ENCODE measurements at regions not wholly inside any gene's neighbourhood (a gene's known extent, or its start where the extent isn't known, plus 50 kb on each side); places are given as distances from the start of the nearest gene placed in this dataset.

GRCh38 chr2:74041726-74042125 lies 57.0 kb downstream of the TET3 start:
- no peak for DNase-seq (ENCODE audit: low spot score in 2 of 2)
- H3K27ac ChIP-seq = no peak overlapping the region
- H3K27me3 ChIP-seq = no peaks in the 10 kb centered on the region
- peaks cover 0 to 25% (median 5%) of the 10 kb centered on the region in 4 donors for H3K4me1 ChIP-seq
- H3K9me3 ChIP-seq = no peaks in the 10 kb centered on the region
- H3K4me3 ChIP-seq = no peak overlapping the region
- TF ChIP-seq POLR2A (IDR thresholded peaks at IDR 0.05) = no peak
- TF ChIP-seq CTCF (IDR thresholded peaks at IDR 0.05) = no peak
- TF ChIP-seq EP300 (IDR thresholded peaks at IDR 0.05) = no peak
- 97 to 100% methylated on average over 1 of the region's 1 CpG for WGBS, 2 donors
- peaks cover 0 to 9% (median 0%) of the 10 kb centered on the region in 3 donors for H3K36me3 ChIP-seq

- H3K4me3 ChIP-seq = no peak overlapping the region
- H3K4me1 ChIP-seq = peaks cover 0 to 16% (median 2%) of the 10 kb centered on the region in 4 donors
- no peak overlapping the region for H3K27ac ChIP-seq
- H3K9me3 ChIP-seq = no peaks in the 10 kb centered on the region
- WGBS, 2 donors = 87 to 98% methylated on average over 3 of the region's 3 CpGs
- no peak for DNase-seq (ENCODE audit: low spot score in 2 of 2)
- peaks cover 0 to 17% (median 4%) of the 10 kb centered on the region in 3 donors for H3K36me3 ChIP-seq
- TF ChIP-seq CTCF (IDR thresholded peaks at IDR 0.05) = no peak
- no peak for TF ChIP-seq EP300 (IDR thresholded peaks at IDR 0.05)
- TF ChIP-seq POLR2A (IDR thresholded peaks at IDR 0.05) = no peak
- no peaks in the 10 kb centered on the region for H3K27me3 ChIP-seq
Measured at GRCh38 chr2:74042606-74043005, 57.9 kb downstream of the TET3 start.

- WGBS, 2 donors = 82 to 94% methylated on average over 6 of the region's 6 CpGs
- no peak for TF ChIP-seq POLR2A (IDR thresholded peaks at IDR 0.05)
- no peak for TF ChIP-seq EP300 (IDR thresholded peaks at IDR 0.05)
- no peak for TF ChIP-seq CTCF (IDR thresholded peaks at IDR 0.05)
Measured at GRCh38 chr2:74043345-74044329, 58.9 kb downstream of the TET3 start.

GRCh38 chr2:74044999-74045398 lies 60.3 kb downstream of the TET3 start:
- TF ChIP-seq CTCF (IDR thresholded peaks at IDR 0.05) (no peak), EP300 (IDR thresholded peaks at IDR 0.05) (no peak), POLR2A (IDR thresholded peaks at IDR 0.05) (no peak)
- no peak overlapping the region for H3K27ac ChIP-seq
- H3K36me3 ChIP-seq = peaks cover 0 to 37% (median 5%) of the 10 kb centered on the region in 3 donors
- DNase-seq (ENCODE audit: low spot score in 2 of 2) = no peak
- 94% methylated on average over 3 of the region's 3 CpGs for WGBS, 2 donors
- no peaks in the 10 kb centered on the region for H3K4me1 ChIP-seq
- H3K4me3 ChIP-seq = no peak overlapping the region
- no peaks in the 10 kb centered on the region for H3K27me3 ChIP-seq
- H3K9me3 ChIP-seq = no peaks in the 10 kb centered on the region

More at GRCh38 chr2:74043345-74044329, 58.9 kb downstream of the TET3 start:
- H3K4me1 ChIP-seq = peaks cover 0 to 6% (median 0%) of the 10 kb centered on the region in 4 donors
- H3K27ac ChIP-seq = no peak overlapping the region
- H3K36me3 ChIP-seq = peaks cover 0 to 28% (median 5%) of the 10 kb centered on the region in 3 donors
- no peaks in the 10 kb centered on the region for H3K27me3 ChIP-seq
- no peak overlapping the region for H3K4me3 ChIP-seq
- DNase-seq (ENCODE audit: low spot score in 2 of 2) = no peak
- no peaks in the 10 kb centered on the region for H3K9me3 ChIP-seq

- Histone ChIP-seq H3K9me3 (no peaks in the 10 kb centered on the region), H3K36me3 (peaks cover 0 to 37% (median 5%) of the 10 kb centered on the region in 3 donors), H3K27ac (no peak overlapping the region), H3K4me3 (no peak overlapping the region), H3K27me3 (no peaks in the 10 kb centered on the region), H3K4me1 (no peaks in the 10 kb centered on the region)
- DNase-seq (ENCODE audit: low spot score in 2 of 2) = no peak
- no peak for TF ChIP-seq CTCF (IDR thresholded peaks at IDR 0.05)
- no peak for TF ChIP-seq EP300 (IDR thresholded peaks at IDR 0.05)
- no peak for TF ChIP-seq POLR2A (IDR thresholded peaks at IDR 0.05)
- WGBS, 2 donors = 59 to 63% methylated on average over 5 of the region's 5 CpGs
Measured at GRCh38 chr2:74045454-74045853, 60.7 kb downstream of the TET3 start.
